CD1c-positive myeloid dendritic cell (primary cell): ENCODE measurements at regions not wholly inside any gene's neighbourhood (a gene's known extent, or its start where the extent isn't known, plus 50 kb on each side); places are given as distances from the start of the nearest gene placed in this dataset.
"Not testable (repeated sequence)": the region's sequence is repeated elsewhere in the genome, so short reads cannot be mapped to it uniquely, and the experiment has no call there.

Experiments used
- DNase-seq: peaks from one replicate; pipeline ENCODE4 v3.0.0-alpha.2; 2016; ENCODE audit errors: extremely low spot score

DNA sequence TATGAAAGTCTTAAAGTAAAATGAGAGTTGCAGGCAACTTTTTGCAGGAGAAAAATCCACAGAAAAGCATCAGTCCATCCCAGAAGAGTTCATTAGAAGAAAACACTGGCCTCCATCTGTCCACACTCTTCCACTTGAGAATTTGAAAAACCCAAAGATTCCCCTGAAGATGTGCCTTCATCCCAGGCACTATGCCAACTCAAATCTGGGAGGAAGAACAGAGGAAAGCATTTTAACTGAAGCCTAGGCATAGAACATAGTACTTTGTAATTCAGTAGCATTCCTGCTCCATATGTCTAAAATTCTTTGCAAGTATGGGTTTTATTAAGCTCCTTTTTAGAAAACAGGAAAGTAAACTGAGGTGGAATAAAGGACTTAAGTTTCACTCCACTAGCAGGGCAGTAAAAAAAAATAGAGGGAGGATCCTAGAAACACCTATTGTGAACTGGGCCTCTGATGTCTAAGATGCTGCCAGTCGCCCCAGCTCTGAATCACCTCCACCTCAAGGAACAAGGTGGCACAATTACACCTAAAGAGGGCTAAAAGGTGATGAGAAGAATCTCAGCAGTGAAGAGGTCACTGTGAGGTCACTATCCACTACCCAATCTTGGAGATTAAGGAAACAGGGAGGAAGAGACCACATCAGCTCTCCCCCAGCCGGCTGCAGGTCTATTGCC, 141.9 kb upstream of the FAM241A start:
- DNase-seq, result no peak

DNA sequence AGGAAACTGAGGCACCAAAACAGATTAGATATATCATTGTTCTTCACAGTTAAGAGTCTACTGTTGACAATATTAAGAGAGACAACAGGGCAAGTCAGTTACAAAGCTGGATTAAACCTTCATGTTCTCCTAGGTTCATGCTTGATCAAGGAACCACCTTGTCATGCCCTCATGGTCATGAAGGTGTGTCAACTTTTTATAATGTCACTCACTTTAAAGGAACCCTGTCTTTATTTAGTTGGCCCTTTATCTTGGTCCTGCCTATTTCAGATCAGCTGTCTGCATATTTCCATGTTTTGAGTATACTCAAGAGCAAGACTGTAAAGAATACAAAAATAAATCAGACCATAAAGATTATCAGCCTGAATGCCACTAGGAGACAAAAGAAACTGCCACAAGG, 140.2 kb upstream of the FAM241A start:
- no peak for DNase-seq

DNA sequence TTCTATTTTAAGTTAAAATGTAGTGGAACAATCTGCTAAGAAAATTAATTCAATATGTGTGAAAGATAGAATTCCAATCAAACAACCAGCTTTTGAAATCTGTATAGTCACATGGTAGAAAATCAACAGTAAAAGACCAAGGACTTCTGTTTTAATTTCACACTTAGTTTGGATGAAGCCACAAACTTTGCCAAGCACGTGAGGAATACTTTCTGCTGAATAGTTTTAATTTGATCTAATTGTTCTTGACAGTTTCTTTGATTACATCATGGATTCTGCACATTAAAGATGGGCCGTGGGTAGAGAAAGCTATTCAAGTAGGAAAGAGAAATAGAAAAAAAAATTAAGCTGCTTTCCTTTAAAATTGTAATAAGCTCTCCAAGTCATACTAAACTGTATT, 137.9 kb upstream of the FAM241A start:
- no peak for DNase-seq

DNA sequence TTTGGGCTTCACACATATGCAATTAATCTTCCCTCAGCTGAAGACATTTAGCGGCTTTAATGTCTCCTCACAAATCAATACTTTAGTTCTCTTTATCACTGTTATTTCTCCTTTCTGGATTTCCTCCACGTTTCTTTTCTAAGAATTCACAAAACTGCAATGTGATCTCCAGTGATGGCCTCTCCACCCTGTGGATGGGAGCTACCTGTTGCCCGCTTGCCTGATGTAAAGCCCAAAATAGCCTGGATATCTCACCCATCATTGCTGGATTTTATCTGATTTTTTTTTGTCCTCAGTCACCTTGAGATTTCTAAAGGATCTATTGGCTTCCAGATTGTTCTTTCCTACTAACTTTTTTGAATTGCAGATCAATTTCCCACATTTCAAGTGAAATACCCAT, 129.3 kb upstream of the FAM241A start:
- no peak for DNase-seq

DNA sequence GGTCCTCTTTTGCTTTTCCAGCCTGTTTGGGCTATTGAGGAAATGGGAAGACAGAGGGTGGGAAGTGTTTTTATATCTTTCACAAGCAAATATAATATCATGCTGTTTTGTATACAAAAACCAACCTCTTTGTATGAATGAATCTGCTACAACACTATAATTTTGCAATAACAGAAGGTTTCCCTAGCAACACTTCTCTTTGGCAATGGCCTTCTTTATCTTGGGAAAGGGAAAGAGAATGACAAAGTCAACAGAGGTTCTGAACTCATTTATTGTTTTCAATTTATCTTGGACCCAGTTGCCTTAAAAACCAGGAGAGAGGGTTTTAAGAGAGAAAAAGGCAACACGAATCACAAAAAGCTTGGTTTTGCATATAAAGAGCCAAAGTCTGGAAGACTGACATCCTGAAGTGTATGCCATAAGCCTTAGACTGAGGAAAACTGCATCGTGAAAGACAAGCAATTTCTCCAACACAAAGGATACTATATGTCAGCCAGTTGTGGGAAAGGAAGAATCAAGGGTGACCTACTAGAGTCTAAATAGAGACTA, 121.8 kb upstream of the FAM241A start:
- no peak for DNase-seq

DNA sequence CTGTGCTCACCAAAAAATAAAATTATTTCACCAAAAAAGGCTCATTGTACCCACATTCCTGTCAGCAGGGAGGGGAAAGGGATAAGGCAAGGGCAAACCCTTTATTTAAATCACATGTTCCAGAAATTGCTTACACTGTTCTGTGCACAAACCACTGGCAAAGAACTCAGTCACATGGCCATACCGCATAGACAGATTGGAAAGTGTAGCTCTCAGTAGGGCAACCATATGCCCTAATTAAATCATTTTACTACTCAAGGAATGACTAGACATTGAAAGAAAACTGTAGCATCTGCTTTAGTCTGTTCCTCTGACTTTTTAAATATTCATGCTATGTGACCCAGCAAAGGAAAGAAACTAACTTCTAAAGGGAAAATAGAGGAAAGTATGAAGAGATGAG, 119.2 kb upstream of the FAM241A start:
- DNase-seq, result no peak

DNA sequence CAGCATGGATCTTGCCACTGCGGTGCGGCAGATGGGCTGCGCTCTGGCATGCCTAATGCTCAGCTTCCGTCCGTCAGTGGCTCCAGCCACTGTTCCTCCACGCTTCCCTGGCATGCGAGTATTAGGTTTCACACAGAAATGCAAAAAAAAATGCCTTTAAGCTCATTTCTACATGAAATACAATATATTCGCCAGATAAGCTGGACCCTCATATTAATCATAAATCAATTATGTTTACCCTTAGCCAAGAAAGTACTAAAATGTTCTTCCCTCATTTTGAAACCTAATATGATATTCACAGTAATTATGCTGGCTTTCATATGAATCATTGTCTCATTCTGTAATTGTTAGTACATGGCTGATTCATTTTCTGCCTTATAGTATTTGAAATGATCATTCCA, 115.5 kb upstream of the FAM241A start:
- DNase-seq, result no peak

DNA sequence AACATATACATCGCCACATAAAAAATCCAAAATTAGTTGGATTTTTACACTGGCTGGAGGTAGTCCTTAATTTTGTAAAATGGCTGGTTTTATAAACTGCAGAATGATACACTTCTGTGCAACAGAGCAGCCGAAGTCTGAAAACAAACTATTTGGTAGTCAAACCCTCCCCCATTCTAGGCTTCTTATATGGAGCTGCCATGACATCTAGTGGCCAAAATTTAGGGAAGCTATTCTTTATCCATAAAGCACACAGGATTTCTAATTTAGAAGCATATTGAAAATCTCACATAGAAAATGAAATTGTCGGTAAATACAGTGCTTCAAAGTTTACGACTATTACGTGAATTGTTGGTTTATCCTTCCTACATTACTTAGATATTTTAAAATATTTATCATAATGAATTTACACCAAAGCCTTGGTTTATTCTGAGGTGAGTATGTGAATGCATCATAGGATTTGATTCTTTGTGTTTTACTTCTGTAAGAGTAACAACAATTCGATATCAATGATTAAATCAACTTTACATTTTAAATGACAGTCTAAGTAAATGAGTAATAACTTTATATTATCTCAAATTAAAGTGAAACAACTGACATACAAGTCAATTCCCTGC, 113.4 kb upstream of the FAM241A start:
- DNase-seq, result peak; percentile 62

DNA sequence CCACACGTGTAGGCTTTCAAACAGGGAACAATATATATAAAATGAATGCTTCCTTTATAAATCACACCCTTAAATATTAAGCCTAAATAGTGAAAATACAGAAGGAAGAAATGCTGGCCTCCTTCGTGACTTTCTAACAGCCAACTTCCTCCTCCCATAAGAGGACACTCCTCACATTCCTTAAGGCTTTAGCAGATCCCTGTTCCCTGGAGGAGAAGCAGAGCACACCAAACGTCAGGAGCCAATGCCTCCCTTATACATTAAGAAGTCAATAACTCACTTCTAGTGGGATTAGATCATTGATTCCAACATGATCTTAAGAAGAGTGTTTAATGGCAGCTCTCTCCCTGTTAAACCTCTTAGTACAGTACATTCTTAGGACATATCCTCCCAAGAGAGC, 108.4 kb upstream of the FAM241A start:
- DNase-seq, result no peak

DNA sequence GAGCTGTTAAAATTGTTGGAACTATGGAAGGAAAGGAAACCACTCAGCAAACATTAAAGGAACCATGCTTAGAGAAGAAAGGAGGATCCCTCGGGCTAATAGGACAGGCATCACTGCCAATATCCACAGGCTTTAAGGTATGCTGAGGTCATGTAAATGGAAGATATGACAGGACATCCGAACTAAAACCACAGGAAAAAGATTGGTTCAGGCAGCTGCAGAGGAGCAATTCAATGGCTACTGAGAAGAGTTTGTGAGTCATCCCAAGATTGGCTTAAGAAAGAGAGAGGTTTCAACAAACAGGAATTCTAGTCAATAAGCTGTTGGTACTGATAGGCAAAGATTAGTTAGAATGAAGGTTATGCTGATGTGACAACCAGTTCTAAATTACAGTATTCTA, 106.4 kb upstream of the FAM241A start:
- DNase-seq, result no peak

DNA sequence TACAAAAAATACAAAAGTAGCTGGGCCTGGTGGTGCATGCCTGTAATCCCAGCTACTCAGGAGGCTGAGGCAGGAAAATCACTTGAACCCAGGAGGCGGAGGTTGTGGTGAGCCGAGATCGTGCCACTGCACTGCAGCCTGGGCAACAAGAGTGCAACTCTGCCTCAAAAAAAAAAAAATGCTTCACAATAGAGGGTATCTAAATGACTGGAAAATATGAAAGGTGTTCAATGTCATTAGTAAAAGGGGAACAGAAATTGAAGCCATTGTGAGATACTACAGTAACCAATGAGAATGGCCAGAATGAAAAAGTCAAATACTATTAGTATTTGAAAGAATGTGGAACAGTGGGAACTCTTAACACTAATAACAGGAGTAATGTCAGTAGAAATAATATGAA, 96.1 kb upstream of the FAM241A start:
- not testable (repeated sequence) for DNase-seq

DNA sequence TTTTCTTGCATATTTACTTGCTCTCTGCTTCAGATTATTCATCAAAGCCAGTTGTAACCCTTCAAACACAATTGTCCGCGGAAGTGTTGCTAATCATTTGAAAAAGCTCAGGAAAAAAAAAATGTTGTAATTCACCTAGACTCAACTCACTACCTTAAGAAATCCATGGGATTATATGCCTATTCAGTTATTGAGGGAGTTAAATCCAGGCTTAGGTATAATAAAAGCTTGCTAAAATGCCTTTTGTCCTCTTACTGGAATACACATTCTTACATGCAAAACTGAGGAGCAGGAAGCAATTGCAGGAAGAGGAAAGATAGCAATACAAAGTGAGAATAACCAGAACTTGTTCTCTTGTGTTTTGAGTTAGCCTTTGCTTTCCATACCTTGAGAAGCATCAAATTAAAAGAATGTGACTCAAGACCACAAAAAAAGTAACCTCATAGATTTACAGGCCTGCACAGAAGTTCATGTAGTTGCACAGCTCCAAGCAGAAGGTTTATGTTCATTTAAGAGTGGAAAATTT, 91.4 kb upstream of the FAM241A start:
- no peak for DNase-seq

DNA sequence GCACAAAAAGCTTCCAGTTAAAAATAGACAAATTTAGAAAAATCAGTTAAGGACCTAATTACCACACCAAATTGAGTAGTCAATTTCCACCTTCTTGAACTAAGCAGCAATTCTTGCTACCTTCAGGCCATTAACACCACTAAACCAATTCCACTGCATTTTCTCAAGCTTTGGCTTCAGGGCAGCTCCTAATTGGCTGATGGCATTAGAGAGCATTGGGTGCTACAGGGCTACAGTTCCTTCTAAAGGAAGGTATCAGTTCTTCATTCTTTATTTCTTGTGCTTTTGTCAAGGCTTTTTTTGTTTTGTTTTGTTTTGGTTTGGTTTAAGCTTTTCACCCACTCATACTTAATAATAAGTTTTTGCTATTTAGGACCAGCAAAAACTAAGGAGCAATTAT, 90.2 kb upstream of the FAM241A start:
- no peak for DNase-seq

DNA sequence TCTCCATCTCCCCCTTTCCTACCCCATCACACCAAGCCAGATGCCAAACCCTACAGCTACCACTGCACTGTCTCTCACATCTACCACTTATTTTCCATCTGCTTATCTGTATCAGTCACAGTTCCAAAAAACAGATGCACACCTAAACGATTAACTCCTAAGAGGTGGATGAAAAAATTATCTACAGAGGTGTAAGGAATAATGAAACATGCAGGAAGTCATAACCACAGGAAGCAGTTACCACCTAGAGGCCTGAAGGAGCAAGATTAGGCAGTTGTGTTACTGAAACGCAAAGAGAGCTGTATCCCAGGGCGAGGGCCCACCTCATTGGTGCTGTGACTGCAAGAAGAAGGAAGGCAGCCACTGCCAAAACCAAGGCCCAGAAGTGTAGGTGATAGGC, 87.8 kb upstream of the FAM241A start:
- no peak for DNase-seq

DNA sequence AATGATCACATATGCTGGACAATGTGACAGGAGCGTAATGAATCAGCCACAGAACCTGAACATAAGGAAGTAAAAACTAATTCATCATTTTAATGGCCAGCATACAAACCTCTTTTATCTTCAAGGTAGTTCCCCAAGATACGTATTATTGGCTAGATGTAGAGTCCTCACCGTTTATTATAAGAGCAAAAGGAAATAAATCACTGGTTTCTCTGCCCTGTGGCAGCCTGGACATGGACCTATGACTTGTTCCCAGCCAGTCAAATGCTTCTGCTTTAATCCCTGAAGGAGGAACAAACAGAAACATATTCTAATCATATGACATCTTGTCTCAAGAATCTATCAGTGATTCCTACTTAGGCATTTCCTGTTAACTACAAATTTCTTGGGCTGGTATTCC, 86.8 kb upstream of the FAM241A start:
- no peak for DNase-seq

DNA sequence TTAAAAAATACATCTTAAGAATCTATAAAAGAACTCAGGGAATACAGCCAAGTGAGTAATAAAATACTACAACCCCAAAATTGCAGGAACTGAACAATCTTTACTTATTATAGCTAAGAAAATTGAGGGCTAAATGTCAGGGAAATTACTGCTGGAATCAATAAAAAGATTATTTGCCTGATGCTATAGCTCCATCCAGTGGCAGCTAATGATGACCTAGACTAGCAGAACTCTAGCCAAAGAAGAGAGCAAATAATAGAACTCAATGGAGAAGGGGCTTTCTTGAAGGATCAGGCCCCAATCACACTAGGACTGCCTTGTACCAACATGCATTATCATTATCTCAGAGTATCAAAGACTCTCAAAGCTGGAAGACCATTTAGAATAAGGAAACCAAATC, 85.0 kb upstream of the FAM241A start:
- DNase-seq, result no peak

DNA sequence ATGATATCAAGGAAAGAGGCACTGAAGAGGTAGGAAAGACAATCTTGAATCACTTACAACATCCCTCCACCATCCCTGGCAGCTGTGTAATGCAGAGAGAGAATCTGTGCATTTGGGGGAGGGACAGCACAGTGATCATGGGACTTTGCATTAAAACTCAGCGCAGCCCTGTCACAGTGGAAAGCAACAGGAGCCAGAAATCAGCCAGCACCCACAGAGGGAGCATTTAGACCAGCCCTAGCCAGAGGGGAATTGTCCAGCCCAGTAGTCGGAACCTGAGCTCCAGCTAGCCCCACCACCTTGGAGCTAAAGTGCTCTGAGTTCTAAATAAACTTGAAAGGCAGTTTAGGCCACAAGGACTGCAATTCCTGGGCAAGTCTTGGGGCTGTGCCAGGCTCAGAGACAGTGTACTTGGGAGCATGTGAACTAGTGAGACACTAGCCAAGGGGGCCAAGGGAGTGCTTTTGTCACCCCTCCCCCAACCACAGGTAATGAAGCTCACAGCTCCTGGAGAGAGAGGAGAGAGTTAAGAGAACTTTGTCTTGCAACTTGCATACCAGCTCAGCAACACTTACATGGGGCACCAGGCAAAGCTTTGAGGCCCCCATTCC, 83.9 kb upstream of the FAM241A start:
- DNase-seq, result no peak

DNA sequence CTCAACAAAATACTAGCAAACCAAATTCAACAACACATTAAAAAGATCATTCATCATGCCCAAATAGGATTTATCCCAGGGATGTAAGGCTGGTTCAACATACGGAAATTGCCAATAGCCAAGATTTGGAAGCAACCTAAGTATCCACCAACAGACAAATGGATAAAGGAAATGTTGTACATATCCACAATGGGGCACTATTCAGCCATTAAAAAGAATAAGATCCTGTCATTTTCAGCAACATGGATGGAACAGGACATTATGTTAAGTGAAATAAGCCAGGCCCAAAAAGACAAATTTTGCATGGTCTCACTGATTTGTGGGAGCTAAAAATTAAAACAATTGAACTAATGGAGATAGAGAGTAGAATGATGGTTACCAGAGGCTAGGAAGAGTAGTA, 82.0 kb upstream of the FAM241A start:
- DNase-seq, result no peak

DNA sequence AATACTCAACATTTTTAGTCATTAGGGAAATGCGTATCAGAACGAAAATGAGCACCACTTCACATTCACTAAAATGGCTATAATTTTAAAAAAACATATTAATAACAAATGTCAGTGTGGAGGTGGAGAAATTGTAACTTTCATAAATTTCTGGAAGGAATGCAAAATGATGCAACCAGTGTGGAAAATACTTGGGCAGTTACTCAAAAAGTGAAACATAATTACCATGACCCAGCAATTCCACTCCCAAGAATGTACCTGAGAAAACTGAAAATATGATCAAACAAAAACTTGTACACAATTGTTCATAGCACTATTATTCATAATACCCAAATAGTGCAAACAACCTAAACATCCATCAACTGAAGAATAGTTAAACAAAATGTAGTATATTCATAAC, 76.1 kb upstream of the FAM241A start:
- DNase-seq, result no peak

DNA sequence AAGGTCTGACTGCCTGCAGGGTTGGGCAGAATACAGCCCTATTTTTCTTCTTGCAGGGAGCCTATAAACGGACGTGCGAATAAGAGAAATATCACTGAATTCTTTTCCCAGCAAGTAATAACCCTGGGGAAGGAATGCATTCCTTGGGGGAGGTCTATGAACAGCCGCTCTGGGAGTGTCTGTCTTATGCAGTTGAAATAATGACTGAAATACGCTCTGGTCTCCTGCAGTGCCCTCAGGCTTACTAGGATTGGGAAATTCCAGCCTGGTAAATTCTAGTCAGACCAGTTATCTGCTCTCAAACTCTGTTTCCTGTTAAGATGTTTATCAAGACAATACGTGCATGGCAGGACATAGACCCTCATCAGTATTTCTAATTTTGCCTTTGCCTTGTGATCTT, 72.1 kb upstream of the FAM241A start:
- DNase-seq, result no peak

DNA sequence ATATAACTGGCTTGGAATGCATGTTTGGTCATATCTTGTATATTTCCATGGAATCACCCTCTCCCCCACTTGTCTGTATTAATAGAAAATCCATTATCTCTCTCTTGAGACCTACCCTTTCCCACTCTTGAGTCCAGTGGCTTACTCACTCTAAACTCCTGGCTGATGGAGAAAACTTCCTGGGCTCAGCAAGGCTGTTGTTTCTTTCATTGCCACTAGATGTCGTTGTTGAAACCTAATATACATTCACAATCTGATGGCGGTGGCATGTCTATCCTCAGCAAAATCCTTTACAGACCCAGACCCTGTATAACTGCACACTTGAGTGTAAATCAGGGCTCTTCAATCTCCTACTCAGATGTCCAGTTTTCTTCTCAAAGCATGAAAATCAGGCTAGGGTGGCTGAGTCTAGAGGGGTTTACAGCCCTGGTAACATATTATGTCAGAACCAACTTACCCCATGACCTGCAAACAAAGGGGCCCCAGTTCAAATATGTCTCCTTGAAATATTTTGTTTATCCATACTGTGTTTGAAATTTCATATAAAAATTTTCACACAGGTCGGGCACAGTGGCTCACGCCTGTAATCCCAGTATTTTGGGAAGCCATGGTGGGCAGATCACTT, 70.0 kb upstream of the FAM241A start:
- DNase-seq, result peak; percentile 65

DNA sequence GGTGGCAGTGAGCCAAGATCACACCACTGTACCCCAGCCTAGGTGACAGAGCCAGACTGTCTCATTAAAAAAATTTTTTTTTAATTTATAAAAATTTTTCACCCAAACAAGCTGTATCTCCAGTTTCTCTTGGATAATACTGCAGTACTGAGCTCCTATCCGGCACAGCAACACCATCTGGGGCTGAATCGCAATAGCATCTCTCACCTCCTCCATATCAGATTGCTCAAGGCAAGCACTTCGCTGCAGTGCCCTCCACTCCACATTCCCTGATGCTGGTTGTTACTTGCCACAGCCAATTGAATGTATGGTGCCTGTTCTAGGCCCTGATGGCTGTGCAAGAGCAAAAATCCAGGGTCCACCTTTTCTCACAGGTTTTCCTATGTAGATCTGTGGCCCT, 69.3 kb upstream of the FAM241A start:
- peak; percentile 28 for DNase-seq
